ENCODE measurements at regions not wholly inside any gene's neighbourhood (a gene's known extent, or its start where the extent isn't known, plus 50 kb on each side); places are given as distances from the start of the nearest gene placed in this dataset.

- H3K9me3 ChIP-seq (ENCODE audit: low read length): no peaks in the 10 kb centered on the region
- H4K20me1 ChIP-seq (ENCODE audit: insufficient read depth, low read length): no peaks in the 10 kb centered on the region
- TF ChIP-seq EZH2 (IDR thresholded peaks at IDR 0.05; ENCODE audit: borderline replicate concordance, low read length): no peak
- TF ChIP-seq CTCF (IDR thresholded peaks at IDR 0.05; ENCODE audit: low read length): no peak
These were observed 436.4 kb downstream of the EIPR1 start for GRCh38 chr2:2941205-2941604.

GRCh38 chr2:2940702-2941101, 436.9 kb downstream of the EIPR1 start:
- Histone ChIP-seq H3F3A (ENCODE audit: insufficient read depth, low read length) (no peaks in the 10 kb centered on the region), H3K4me2 (ENCODE audit: low read length) (no peak overlapping the region), H3K4me1 (ENCODE audit: insufficient read depth, low read length, severe bottlenecking) (no peaks in the 10 kb centered on the region), H3K36me3 (ENCODE audit: insufficient read depth, low read length) (no peaks in the 10 kb centered on the region), H3K4me3 (ENCODE audit: low read depth, low read length, poor library complexity, severe bottlenecking) (no peak overlapping the region), H3K9ac (ENCODE audit: low read length) (no peak overlapping the region), H3K27ac (ENCODE audit: low read depth, low read length, poor library complexity, severe bottlenecking) (no peak overlapping the region), H2AFZ (ENCODE audit: low read length) (no peak overlapping the region), H3K9me2 (ENCODE audit: low read depth, low read length) (no peaks in the 10 kb centered on the region), H3K79me2 (ENCODE audit: insufficient read depth, low read length) (no peaks in the 10 kb centered on the region), H3K9me3 (ENCODE audit: low read length) (no peaks in the 10 kb centered on the region), H3K27me3 (ENCODE audit: insufficient read depth, low read length) (no peaks in the 10 kb centered on the region), H4K20me1 (ENCODE audit: insufficient read depth, low read length) (no peaks in the 10 kb centered on the region)
- no peak for TF ChIP-seq CTCF (IDR thresholded peaks at IDR 0.05; ENCODE audit: low read length)
- no peak for TF ChIP-seq EZH2 (IDR thresholded peaks at IDR 0.05; ENCODE audit: borderline replicate concordance, low read length)

More at GRCh38 chr2:2941205-2941604, 436.4 kb downstream of the EIPR1 start:
- H3K4me2 ChIP-seq (ENCODE audit: low read length): no peak overlapping the region
- no peaks in the 10 kb centered on the region for H3F3A ChIP-seq (ENCODE audit: insufficient read depth, low read length)
- H3K9me2 ChIP-seq (ENCODE audit: low read depth, low read length): no peaks in the 10 kb centered on the region
- no peaks in the 10 kb centered on the region for H3K4me1 ChIP-seq (ENCODE audit: insufficient read depth, low read length, severe bottlenecking)
- H3K27me3 ChIP-seq (ENCODE audit: insufficient read depth, low read length): no peaks in the 10 kb centered on the region
- H3K9ac ChIP-seq (ENCODE audit: low read length): no peak overlapping the region
- no peak overlapping the region for H3K4me3 ChIP-seq (ENCODE audit: low read depth, low read length, poor library complexity, severe bottlenecking)
- no peak overlapping the region for H2AFZ ChIP-seq (ENCODE audit: low read length)
- no peaks in the 10 kb centered on the region for H3K79me2 ChIP-seq (ENCODE audit: insufficient read depth, low read length)
- H3K36me3 ChIP-seq (ENCODE audit: insufficient read depth, low read length): no peaks in the 10 kb centered on the region
- H3K27ac ChIP-seq (ENCODE audit: low read depth, low read length, poor library complexity, severe bottlenecking): no peak overlapping the region

GRCh38 chr2:2940061-2940460, 437.6 kb downstream of the EIPR1 start:
- Histone ChIP-seq H3K27me3 (ENCODE audit: insufficient read depth, low read length) (no peaks in the 10 kb centered on the region), H3K9me2 (ENCODE audit: low read depth, low read length) (no peaks in the 10 kb centered on the region), H3K4me2 (ENCODE audit: low read length) (no peak overlapping the region), H3K4me3 (ENCODE audit: low read depth, low read length, poor library complexity, severe bottlenecking) (no peak overlapping the region), H3K79me2 (ENCODE audit: insufficient read depth, low read length) (no peaks in the 10 kb centered on the region), H3F3A (ENCODE audit: insufficient read depth, low read length) (no peaks in the 10 kb centered on the region), H4K20me1 (ENCODE audit: insufficient read depth, low read length) (no peaks in the 10 kb centered on the region), H3K36me3 (ENCODE audit: insufficient read depth, low read length) (no peaks in the 10 kb centered on the region), H3K9me3 (ENCODE audit: low read length) (no peaks in the 10 kb centered on the region), H3K9ac (ENCODE audit: low read length) (no peak overlapping the region), H2AFZ (ENCODE audit: low read length) (no peak overlapping the region), H3K4me1 (ENCODE audit: insufficient read depth, low read length, severe bottlenecking) (no peaks in the 10 kb centered on the region), H3K27ac (ENCODE audit: low read depth, low read length, poor library complexity, severe bottlenecking) (no peak overlapping the region)
- TF ChIP-seq EZH2 (IDR thresholded peaks at IDR 0.05; ENCODE audit: borderline replicate concordance, low read length) (no peak), CTCF (IDR thresholded peaks at IDR 0.05; ENCODE audit: low read length) (no peak)
